Liver (tissue), 3 donors: ENCODE measurements at regions not wholly inside any gene's neighbourhood (a gene's known extent, or its start where the extent isn't known, plus 50 kb on each side); places are given as distances from the start of the nearest gene placed in this dataset.

Source experiments
- CTCF ChIP-seq: fragments of 150-350 bp; IDR thresholded peaks from 2 replicates; pipeline ENCODE4 v1.5.1; 2017; ENCODE audit warnings: improper control_type of control experiment, low read depth, low read length; ENCODE audit not compliant: missing input control
- GABPA ChIP-seq, 2 donors: IDR thresholded peaks in 1 of 2; conservative IDR thresholded peaks in 1 of 2; 2 replicates each; pipeline ENCODE4 v1.6.1; 2016; ENCODE audit warnings: antibody characterized with exemption in 2 of 2, mild to moderate bottlenecking in 1 of 2, moderate library complexity in 1 of 2
- MAX ChIP-seq: IDR thresholded peaks from 2 replicates; pipeline ENCODE4 v1.6.1; 2016; ENCODE audit warnings: antibody characterized with exemption
- RAD21 ChIP-seq, 2 donors: IDR thresholded peaks; 2 replicates each; pipeline ENCODE4 v1.6.1; 2016; ENCODE audit warnings: antibody characterized with exemption in 2 of 2, mild to moderate bottlenecking in 2 of 2
- REST ChIP-seq: IDR thresholded peaks from 2 replicates; pipeline ENCODE4 v1.6.1; 2016; ENCODE audit warnings: antibody characterized with exemption, mild to moderate bottlenecking
- RXRA ChIP-seq, 2 donors: IDR thresholded peaks; 2 replicates each; pipeline ENCODE4 v1.6.1; 2017 to 2018; ENCODE audit warnings: antibody characterized with exemption in 2 of 2, mild to moderate bottlenecking in 1 of 2
- SP1 ChIP-seq: IDR thresholded peaks from 2 replicates; pipeline ENCODE4 v1.6.1; 2018; ENCODE audit warnings: antibody characterized with exemption, mild to moderate bottlenecking
- YY1 ChIP-seq: IDR thresholded peaks from 2 replicates; pipeline ENCODE4 v1.6.1; 2016; ENCODE audit warnings: antibody characterized with exemption, mild to moderate bottlenecking
- ZBTB33 ChIP-seq: IDR thresholded peaks from 2 replicates; pipeline ENCODE4 v1.6.1; 2016; ENCODE audit warnings: antibody characterized with exemption
- donor health status: healthy.
- donor health status: healthy.

GRCh38 chr3:164677317-164677716 lies 401.0 kb downstream of the SI start:
- TF ChIP-seq CTCF = no peak
- no peak for TF ChIP-seq RAD21 (IDR thresholded peaks at IDR 0.05)
- TF ChIP-seq GABPA (IDR thresholded peaks at IDR 0.05 in 1 of 2, conservative IDR thresholded peaks at IDR 0.05 in 1 of 2) = no peak
- TF ChIP-seq REST = no peak
- TF ChIP-seq MAX = no peak
- no peak for TF ChIP-seq ZBTB33
- TF ChIP-seq RXRA (IDR thresholded peaks at IDR 0.05) = no peak
- TF ChIP-seq YY1 = no peak
- no peak for TF ChIP-seq SP1
